ENCODE measurements at regions not wholly inside any gene's neighbourhood (a gene's known extent, or its start where the extent isn't known, plus 50 kb on each side); places are given as distances from the start of the nearest gene placed in this dataset.

- TF ChIP-seq CTCF (IDR thresholded peaks at IDR 0.05), result no peak
- TF ChIP-seq POLR2A (IDR thresholded peaks at IDR 0.05), result no peak
- no peaks in the 10 kb centered on the region for H3K27me3 ChIP-seq
- no peak overlapping the region for H3K4me3 ChIP-seq
- no peak overlapping the region for H3K27ac ChIP-seq
- no peaks in the 10 kb centered on the region for H3K36me3 ChIP-seq
- WGBS, 2 donors, result 76% methylated on average over 3 of the region's 3 CpGs
- intact Hi-C loops (cut with DNase I), result no loop called here
- no peaks in the 10 kb centered on the region for H3K4me1 ChIP-seq
- no peaks in the 10 kb centered on the region for H3K9me3 ChIP-seq
- no peak for DNase-seq
Measured at GRCh38 chrX:113873056-113873455, 710.8 kb upstream of the HTR2C start.

DNA sequence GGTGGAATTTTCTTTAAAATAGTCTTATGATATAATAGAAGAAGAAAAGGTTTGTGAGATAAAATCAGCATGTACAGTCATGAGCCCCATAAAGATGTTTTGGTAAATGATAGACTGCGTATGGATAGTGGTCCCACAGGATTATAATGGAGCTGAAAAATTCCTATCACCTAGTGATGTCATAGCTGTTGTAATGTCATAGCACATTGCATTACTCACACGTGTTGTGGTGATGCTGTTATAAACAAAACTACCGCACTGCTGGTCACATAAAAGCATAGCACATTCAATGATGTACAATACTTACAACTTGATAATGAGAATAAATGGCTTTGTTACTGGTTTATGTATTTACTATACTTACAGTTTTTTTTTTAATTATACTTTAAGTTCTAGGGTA lies 715.2 kb upstream of the HTR2C start:
- Histone ChIP-seq H3K9me3 (no peaks in the 10 kb centered on the region), H3K27me3 (no peaks in the 10 kb centered on the region), H3K36me3 (no peaks in the 10 kb centered on the region), H3K27ac (no peak overlapping the region), H3K4me3 (no peak overlapping the region), H3K4me1 (no peaks in the 10 kb centered on the region)
- DNase-seq, result no peak
- 66 to 73% methylated on average over 3 of the region's 3 CpGs for whole genome bisulfite sequencing, 2 donors
- intact Hi-C loops (cut with DNase I), result no loop called here
- no peak for TF ChIP-seq CTCF (IDR thresholded peaks at IDR 0.05)
- no peak for TF ChIP-seq POLR2A (IDR thresholded peaks at IDR 0.05)

DNA sequence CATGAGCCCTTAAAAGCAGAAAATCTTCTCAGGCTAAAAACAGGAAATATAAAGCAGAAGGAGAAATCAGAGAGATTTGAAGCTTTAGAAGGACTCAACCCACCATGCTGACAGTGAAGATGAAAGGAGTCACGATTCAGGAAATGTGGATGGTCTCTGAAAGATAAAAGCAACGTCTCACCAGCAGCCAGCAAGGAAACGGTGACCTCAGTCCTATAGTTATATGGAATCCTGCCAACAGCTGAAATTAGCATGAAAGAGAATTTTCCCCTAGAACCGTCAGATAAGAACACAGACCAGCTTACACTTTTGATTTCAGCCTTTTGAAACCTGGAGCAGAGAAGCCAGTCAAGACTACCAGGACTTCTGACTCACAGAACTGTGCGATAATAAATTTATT lies 715.7 kb upstream of the HTR2C start:
- no peak for DNase-seq
- WGBS, 2 donors, result 18 to 19% methylated on average over 5 of the region's 5 CpGs
- TF ChIP-seq POLR2A (IDR thresholded peaks at IDR 0.05) (no peak), CTCF (IDR thresholded peaks at IDR 0.05) (no peak)
- Histone ChIP-seq H3K4me3 (no peak overlapping the region), H3K27me3 (no peaks in the 10 kb centered on the region), H3K4me1 (no peaks in the 10 kb centered on the region), H3K36me3 (no peaks in the 10 kb centered on the region), H3K27ac (no peak overlapping the region), H3K9me3 (no peaks in the 10 kb centered on the region)
- intact Hi-C loops (cut with DNase I), result no loop called here

GRCh38 chrX:113849408-113849807 lies 734.5 kb upstream of the HTR2C start:
- no peaks in the 10 kb centered on the region for H3K4me1 ChIP-seq
- H3K9me3 ChIP-seq, result no peaks in the 10 kb centered on the region
- intact Hi-C loops (cut with DNase I), result no loop called here
- H3K27ac ChIP-seq, result no peak overlapping the region
- no peak for DNase-seq
- no peaks in the 10 kb centered on the region for H3K36me3 ChIP-seq
- TF ChIP-seq POLR2A (IDR thresholded peaks at IDR 0.05), result no peak
- TF ChIP-seq CTCF (IDR thresholded peaks at IDR 0.05), result no peak
- no peak overlapping the region for H3K4me3 ChIP-seq
- no peaks in the 10 kb centered on the region for H3K27me3 ChIP-seq

GRCh38 chrX:113833096-113834055 lies 750.5 kb upstream of the HTR2C start:
- intact Hi-C loops (cut with DNase I), result no loop called here
- no peaks in the 10 kb centered on the region for H3K36me3 ChIP-seq
- no peaks in the 10 kb centered on the region for H3K27me3 ChIP-seq
- TF ChIP-seq POLR2A (IDR thresholded peaks at IDR 0.05) (no peak), CTCF (IDR thresholded peaks at IDR 0.05) (no peak)
- no peaks in the 10 kb centered on the region for H3K9me3 ChIP-seq
- DNase-seq, result no peak
- no peak overlapping the region for H3K4me3 ChIP-seq
- WGBS, 2 donors, result 33 to 59% methylated on average over 3 to 6 of the region's 8 CpGs
- H3K27ac ChIP-seq, result no peak overlapping the region
- no peaks in the 10 kb centered on the region for H3K4me1 ChIP-seq

All from esophagus squamous epithelium (tissue), 5 donors.